Superior temporal gyrus (tissue), 1 donor: ENCODE measurements at regions not wholly inside any gene's neighbourhood (a gene's known extent, or its start where the extent isn't known, plus 50 kb on each side); places are given as distances from the start of the nearest gene placed in this dataset.
A peak's percentile ranks its signal among the peaks of the same experiment; 100 is the strongest.
"Not testable (repeated sequence)": the region's sequence is repeated elsewhere in the genome, so short reads cannot be mapped to it uniquely, and the experiment has no call there.

ENCODE experiments used
- DNase-seq: peaks from one replicate; pipeline ENCODE4 v3.0.0-alpha.2; 2016; ENCODE audit errors: extremely low spot score

- DNase-seq: no peak
These were observed 74.2 kb downstream of the APOBEC1 start for GRCh38 chr12:7591531-7591930.

DNA sequence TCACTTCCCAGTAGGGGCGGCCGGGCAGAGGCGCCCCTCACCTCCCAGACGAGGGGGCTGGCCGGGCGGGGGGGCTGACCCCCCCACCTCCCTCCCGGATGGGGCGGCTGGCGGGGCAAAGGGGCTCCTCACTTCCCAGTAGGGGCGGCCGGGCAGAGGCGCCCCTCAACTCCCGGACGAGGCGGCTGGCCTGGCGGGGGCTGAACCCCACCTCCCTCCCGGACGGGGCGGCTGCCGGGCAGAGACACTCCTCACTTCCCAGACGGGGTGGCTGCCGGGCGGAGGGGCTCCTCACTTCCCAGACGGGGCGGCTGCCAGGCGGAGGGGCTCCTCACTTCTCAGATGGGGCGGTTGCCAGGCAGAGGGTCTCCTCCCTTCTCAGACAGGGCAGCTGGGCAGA, 75.6 kb downstream of the APOBEC1 start:
- not testable (repeated sequence) for DNase-seq

GRCh38 chr12:7588742-7589329, 76.9 kb downstream of the APOBEC1 start:
- peak; percentile 53 for DNase-seq

DNA sequence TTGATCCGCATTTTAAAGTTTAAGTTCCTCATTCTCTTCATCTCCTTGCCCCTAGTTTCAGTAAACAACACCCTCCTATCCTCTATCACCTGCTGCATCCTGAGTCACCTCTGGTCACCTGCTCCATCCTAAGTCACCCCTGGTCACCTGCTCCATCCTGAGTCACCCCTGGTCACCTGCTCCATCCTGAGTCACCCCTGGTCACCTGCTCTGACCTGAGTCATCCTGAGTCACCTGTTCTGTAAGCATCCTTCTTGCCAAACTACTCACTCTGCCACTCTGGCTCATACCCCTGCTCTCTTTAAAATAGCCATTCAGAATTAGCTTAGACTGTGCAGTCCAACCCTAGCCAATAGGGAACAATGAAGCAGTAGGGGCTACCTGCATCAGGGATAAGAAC, 80.6 kb upstream of the CD163 start:
- not testable (repeated sequence) for DNase-seq

DNA sequence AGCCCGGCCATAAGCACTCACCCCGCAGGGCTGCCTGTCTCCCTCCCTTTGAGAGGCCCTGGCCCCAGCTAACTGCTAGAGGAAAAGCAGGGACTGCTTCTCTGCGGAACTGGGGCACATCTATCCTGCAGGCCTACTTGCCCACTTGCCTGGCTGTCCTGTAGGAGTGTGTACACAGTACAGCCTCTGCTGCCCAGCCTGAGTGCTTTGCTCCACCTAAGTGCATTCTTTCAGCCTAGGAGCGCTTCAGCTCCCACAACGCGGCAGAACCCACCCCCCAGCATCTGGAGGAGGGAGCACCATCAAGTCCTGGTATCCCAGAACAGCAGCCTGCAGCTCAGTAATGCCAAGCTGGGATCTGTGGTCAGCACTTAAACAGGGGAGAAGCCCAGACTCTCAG, 79.9 kb upstream of the CD163 start:
- DNase-seq: no peak

GRCh38 chr12:7582796-7583195, 79.2 kb upstream of the CD163 start:
- no peak for DNase-seq

DNA sequence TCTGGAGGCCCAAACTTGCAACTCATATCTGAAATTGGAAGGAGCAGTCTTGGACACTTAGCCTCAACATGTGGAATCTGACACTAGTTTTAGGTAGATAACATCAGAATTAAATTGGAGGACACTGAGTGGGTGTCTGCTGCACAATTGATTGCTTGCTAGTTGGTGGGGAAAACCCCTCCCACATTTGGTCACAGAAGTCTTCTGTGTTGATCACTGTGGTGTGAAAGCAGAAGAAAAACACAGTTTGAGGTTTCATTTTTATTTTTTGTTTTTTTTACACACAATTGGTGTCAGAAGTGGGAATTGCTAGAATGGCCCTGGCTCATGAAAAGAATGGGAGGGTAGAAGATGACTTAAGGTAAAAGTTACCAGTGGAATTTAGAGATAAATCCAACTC, 78.0 kb upstream of the CD163 start:
- no peak for DNase-seq

DNA sequence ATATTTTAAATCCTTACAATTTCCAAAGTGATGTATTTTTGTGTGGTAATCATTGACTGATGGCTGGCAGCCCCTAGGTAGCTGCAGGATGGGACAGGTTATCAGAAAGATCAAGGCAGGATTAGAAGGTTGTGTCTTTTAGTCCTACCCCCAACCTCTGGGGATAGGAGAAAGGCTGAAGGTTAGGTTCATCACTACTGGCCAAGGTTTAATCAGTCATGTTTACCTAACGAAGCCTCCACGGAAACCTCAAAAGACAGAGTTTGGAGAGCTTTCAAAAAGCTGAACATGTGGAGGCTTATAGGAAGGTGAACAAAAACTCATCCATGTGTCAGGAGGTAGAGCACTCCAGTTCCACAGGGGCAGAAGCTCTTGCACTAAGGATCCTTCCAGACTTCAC, 77.5 kb upstream of the CD163 start:
- DNase-seq: no peak

DNA sequence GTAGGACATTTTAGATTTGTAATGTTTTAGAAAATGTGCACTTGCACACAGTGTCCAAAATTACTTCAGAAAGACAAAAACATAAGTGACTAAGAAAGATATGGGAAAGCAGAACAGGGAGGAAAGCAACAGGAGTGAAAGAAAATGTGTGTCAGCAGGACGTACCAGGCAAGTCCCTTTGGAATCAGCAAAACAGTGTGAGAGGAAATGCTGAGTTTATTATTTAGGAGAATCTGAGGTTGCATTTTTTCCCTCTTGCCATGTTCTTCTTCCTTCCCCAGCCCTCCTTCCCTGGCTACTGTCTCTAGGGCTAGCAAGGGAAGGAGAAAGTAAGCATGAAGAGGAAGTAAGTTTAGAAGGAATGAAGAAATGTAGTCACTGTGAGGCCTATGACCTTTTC, 67.7 kb upstream of the CD163 start:
- no peak for DNase-seq

DNA sequence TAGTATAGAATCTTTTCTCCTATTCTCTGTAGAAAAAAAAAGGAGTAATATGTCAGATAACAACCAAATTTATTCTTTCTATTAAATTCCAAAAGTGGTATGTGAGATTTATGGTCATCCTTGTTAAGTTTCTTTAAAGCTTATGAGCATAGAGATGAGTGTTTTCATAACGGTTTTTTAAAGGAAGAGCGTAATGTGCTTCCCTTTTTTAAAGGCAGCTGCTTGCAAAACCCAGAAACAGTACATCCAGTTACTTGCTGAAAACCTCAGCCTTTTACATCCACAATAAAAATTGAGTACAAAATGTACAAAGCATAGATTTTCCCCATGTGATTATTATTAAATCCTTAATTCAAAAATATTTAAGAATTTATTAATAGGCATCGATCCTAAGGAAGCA, 53.6 kb upstream of the CD163 start:
- DNase-seq: peak; percentile 15

DNA sequence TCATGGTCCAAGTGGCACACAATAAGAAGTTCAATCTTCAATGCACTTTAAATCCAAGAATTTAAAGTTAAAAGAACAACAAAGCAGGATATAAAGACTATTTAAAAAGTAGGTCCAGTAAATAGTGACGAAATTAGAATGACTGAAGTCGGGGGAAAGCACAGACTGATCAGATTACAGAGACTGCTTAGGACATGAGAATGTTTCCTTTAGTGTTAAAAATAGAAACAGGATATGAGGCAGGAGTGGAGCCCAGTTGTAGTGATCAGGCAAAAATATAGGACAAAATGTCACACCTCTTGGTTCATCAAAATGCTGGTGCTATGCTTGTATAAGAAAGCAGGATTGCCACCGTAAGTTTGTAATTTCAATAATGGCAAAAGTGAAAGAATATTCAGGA, 52.2 kb upstream of the CD163 start:
- no peak for DNase-seq

DNA sequence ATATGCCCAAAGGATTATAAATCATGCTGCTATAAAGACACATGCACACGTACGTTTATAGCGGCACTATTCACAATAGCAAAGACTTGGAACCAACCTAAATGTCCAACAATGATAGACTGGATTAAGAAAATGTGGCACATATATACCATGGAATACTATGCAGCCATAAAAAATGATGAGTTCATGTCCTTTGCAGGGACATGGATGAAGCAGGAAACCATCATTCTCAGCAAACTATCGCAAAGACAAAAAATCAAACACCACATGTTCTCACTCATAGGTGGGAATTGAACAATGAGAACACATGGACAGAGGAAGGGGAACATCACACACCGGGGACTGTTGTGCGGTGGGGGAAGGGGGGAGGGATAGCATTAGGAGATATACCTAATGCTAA, 51.3 kb upstream of the CD163 start:
- DNase-seq: not testable (repeated sequence)
